Stimulated activated CD8-positive, alpha-beta memory T cell treated with anti-CD3 and anti-CD28 coated beads, Interleukin-4, amount 100 ng/mL, for 24 hours (primary cell): ENCODE measurements at regions not wholly inside any gene's neighbourhood (a gene's known extent, or its start where the extent isn't known, plus 50 kb on each side); places are given as distances from the start of the nearest gene placed in this dataset.
"Not testable (repeated sequence)": the region's sequence is repeated elsewhere in the genome, so short reads cannot be mapped to it uniquely, and the experiment has no call there.

Experiments
- DNase-seq: peaks from one replicate; pipeline ENCODE4 v3.0.0-alpha.2; 2020; ENCODE audit warnings: low read depth

- DNase-seq, result no peak
These were observed 364.9 kb upstream of the KITLG start for GRCh38 chr12:88945051-88945732.

GRCh38 chr12:88944397-88944796 is 364.1 kb upstream of the KITLG start:
- DNase-seq, result no peak

- no peak for DNase-seq
These were observed 360.6 kb upstream of the KITLG start for GRCh38 chr12:88940854-88941253.

- no peak for DNase-seq
These were observed 355.6 kb upstream of the KITLG start for GRCh38 chr12:88935856-88936255.

GRCh38 chr12:88934163-88934747 is 354.0 kb upstream of the KITLG start:
- DNase-seq, result no peak

GRCh38 chr12:88932457-88932856 is 352.2 kb upstream of the KITLG start:
- DNase-seq, result no peak

- no peak for DNase-seq
These were observed 351.3 kb upstream of the KITLG start for GRCh38 chr12:88931598-88931997.

GRCh38 chr12:88925454-88925853 is 345.2 kb upstream of the KITLG start:
- no peak for DNase-seq

GRCh38 chr12:88924162-88924561 is 343.9 kb upstream of the KITLG start:
- no peak for DNase-seq

GRCh38 chr12:88923631-88924030 is 343.4 kb upstream of the KITLG start:
- no peak for DNase-seq

GRCh38 chr12:88922816-88923215 is 342.5 kb upstream of the KITLG start:
- no peak for DNase-seq

- DNase-seq, result no peak
These were observed 341.7 kb upstream of the KITLG start for GRCh38 chr12:88921890-88922532.

GRCh38 chr12:88921434-88921833 is 341.2 kb upstream of the KITLG start:
- no peak for DNase-seq

GRCh38 chr12:88918161-88918560 is 337.9 kb upstream of the KITLG start:
- no peak for DNase-seq

- DNase-seq, result no peak
These were observed 334.7 kb upstream of the KITLG start for GRCh38 chr12:88914967-88915366.

GRCh38 chr12:88909510-88909909 is 329.2 kb upstream of the KITLG start:
- no peak for DNase-seq

- no peak for DNase-seq
These were observed 328.1 kb upstream of the KITLG start for GRCh38 chr12:88908345-88908744.

- DNase-seq, result no peak
These were observed 324.4 kb upstream of the KITLG start for GRCh38 chr12:88904705-88905104.

- no peak for DNase-seq
These were observed 323.1 kb upstream of the KITLG start for GRCh38 chr12:88903333-88903732.

GRCh38 chr12:88897723-88898122 is 317.5 kb upstream of the KITLG start:
- DNase-seq, result no peak

GRCh38 chr12:88896958-88897357 is 316.7 kb upstream of the KITLG start:
- no peak for DNase-seq

- no peak for DNase-seq
These were observed 315.4 kb upstream of the KITLG start for GRCh38 chr12:88895634-88896033.

GRCh38 chr12:88893801-88894200 is 313.5 kb upstream of the KITLG start:
- DNase-seq, result no peak

- not testable (repeated sequence) for DNase-seq
These were observed 311.2 kb upstream of the KITLG start for GRCh38 chr12:88891434-88891833.
